ENCODE measurements at regions not wholly inside any gene's neighbourhood (a gene's known extent, or its start where the extent isn't known, plus 50 kb on each side); places are given as distances from the start of the nearest gene placed in this dataset.

- CTCF ChIA-PET = no interaction called here
- Mint-ChIP-seq H3K9me3 (ENCODE audit: low read depth) (no peaks in the 10 kb centered on the region), H3K4me3 (no peak overlapping the region), H3K27me3 (no peaks in the 10 kb centered on the region), H3K36me3 (no peaks in the 10 kb centered on the region), H3K27ac (no peak overlapping the region), H3K4me1 (no peaks in the 10 kb centered on the region)
- no peak for ATAC-seq
- DNase-seq = no peak
Measured at GRCh38 chr4:35106091-35106734, 1138.1 kb downstream of the ARAP2 start.

DNA sequence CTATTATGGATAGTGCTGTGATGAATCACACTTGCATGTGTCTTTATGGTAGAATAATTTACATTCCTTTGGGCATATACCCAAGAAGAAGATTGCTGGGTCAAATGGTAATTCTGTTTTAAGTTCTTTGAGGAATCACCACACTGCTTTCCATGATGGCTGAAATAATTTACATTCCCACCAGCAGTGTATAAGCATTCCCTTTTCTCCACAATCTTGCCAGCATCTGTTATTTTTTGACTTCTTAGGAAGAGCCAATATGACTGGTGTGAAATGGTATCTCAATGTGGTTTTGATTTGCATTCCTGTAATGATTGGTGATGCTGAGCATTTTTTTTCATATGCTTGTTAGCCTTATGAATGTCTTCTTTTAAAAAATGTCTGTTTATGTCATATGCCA is 1120.2 kb downstream of the ARAP2 start:
- H3K27me3 Mint-ChIP-seq = no peaks in the 10 kb centered on the region
- H3K4me1 Mint-ChIP-seq = no peaks in the 10 kb centered on the region
- no peak overlapping the region for H3K4me3 Mint-ChIP-seq
- CTCF ChIA-PET = no interaction called here
- no peak overlapping the region for H3K27ac Mint-ChIP-seq
- H3K36me3 Mint-ChIP-seq = no peaks in the 10 kb centered on the region
- DNase-seq = no peak
- ATAC-seq = no peak
- H3K9me3 Mint-ChIP-seq (ENCODE audit: low read depth) = no peaks in the 10 kb centered on the region

DNA sequence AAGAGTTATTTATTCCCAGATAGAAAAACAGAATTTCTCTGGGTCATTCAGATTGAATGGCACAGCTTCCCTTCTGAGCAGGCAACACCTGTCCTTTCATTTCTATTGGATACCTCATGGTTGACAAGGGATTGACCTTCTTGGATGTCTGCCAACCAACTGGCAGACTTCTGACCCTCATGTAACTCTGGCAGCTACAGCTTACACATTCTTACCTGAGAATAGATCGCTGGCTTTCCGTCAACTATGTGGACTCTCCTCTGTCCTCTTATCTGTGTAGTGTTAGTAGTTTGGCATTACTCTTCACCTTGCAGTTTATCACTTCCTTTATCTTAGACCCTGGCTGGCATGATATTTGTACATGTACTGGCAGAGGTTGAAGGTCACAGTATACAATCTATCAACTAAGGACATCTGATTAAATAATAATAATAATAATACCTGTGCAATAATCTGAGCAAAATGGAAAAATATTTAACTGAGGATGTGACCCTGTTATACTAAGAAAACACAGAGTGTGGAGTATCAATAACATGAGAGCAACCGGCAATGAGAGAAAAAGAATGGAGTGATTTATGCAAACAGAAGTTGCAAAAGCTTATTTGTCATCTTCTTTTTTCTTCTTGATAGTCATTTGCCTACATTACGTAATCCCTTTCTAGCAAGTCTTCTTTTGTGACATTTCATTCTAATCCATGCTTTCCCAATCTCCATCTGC is 1118.2 kb downstream of the ARAP2 start:
- H3K27ac Mint-ChIP-seq = no peak overlapping the region
- H3K9me3 Mint-ChIP-seq (ENCODE audit: low read depth) = no peaks in the 10 kb centered on the region
- DNase-seq (no peak), ATAC-seq (no peak)
- no peak overlapping the region for H3K4me3 Mint-ChIP-seq
- no peaks in the 10 kb centered on the region for H3K36me3 Mint-ChIP-seq
- no peaks in the 10 kb centered on the region for H3K4me1 Mint-ChIP-seq
- H3K27me3 Mint-ChIP-seq = no peaks in the 10 kb centered on the region
- CTCF ChIA-PET = no interaction called here

DNA sequence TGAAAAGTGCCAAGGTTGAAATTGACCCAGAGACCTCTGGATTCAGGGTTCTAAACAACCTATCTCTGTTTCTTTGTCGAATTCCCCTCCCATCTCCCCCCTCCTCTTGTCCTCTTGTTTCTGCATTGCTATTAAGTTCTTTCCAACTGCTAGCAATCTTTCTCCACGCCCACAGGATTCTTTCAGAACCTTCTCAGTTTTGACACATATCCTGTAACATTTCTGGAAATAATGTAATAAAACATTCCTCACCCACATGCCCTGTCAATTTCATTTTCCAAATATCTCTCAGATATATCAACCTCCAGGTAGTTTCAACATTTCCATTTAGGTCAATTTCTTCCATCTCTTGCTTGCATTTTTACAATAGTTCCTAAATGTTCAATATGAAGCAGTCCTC is 1105.9 kb downstream of the ARAP2 start:
- Mint-ChIP-seq H3K4me3 (no peak overlapping the region), H3K27ac (no peak overlapping the region), H3K9me3 (ENCODE audit: low read depth) (no peaks in the 10 kb centered on the region), H3K27me3 (no peaks in the 10 kb centered on the region), H3K4me1 (no peaks in the 10 kb centered on the region), H3K36me3 (no peaks in the 10 kb centered on the region)
- CTCF ChIA-PET = no interaction called here
- DNase-seq (no peak), ATAC-seq (no peak)

DNA sequence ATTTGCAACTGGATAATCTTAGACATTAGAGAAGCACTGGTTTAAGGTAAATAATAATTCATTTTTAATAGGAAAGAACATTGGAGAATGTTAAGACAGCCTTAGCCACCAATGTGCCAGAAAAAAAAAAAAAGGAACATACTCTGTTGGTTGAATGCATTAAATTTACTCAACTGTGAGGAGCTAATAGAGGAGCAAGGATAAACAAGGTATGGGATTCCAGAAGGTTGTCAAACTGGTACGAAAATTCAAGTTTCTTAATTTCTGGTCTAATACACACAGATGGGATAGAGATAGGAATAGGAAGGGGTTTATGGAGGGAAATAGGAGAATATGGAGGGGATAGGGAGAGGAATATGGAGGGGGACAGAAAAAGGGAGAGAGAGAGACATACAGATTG is 1096.6 kb downstream of the ARAP2 start:
- Mint-ChIP-seq H3K9me3 (ENCODE audit: low read depth) (peaks cover 6% of the 10 kb centered on the region), H3K4me3 (no peak overlapping the region), H3K27ac (no peak overlapping the region), H3K4me1 (no peaks in the 10 kb centered on the region), H3K36me3 (no peaks in the 10 kb centered on the region), H3K27me3 (no peaks in the 10 kb centered on the region)
- no peak for ATAC-seq
- no peak for DNase-seq
- CTCF ChIA-PET = no interaction called here

- H3K27ac Mint-ChIP-seq = no peak overlapping the region
- no peaks in the 10 kb centered on the region for H3K27me3 Mint-ChIP-seq
- H3K4me1 Mint-ChIP-seq = no peaks in the 10 kb centered on the region
- no peak for ATAC-seq
- CTCF ChIA-PET = no interaction called here
- H3K36me3 Mint-ChIP-seq = no peaks in the 10 kb centered on the region
- DNase-seq = no peak
- H3K9me3 Mint-ChIP-seq (ENCODE audit: low read depth) = peaks cover 2% of the 10 kb centered on the region
- no peak overlapping the region for H3K4me3 Mint-ChIP-seq
Measured at GRCh38 chr4:35151816-35152572, 1092.3 kb downstream of the ARAP2 start.

DNA sequence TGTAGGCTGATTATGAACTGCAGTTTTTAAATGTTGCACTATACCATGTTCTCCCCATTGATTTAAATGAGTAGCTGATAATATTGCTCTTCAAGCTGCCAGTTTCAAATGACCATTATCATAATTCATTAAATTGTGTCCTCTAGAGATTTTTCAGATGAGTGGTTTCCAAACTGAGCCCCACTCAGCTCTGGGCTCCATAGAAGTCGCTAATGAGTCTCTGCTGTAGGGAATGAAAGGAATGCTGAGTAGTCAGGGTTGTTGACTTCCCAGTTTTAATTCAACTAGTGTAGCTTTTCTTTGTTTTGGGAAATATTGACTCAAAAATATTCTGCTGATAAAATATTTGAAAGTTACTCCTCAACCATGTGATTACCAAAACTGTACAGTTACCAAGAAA is 1081.1 kb downstream of the ARAP2 start:
- no peaks in the 10 kb centered on the region for H3K4me1 Mint-ChIP-seq
- H3K9me3 Mint-ChIP-seq (ENCODE audit: low read depth) = no peaks in the 10 kb centered on the region
- CTCF ChIA-PET = no interaction called here
- no peaks in the 10 kb centered on the region for H3K27me3 Mint-ChIP-seq
- no peaks in the 10 kb centered on the region for H3K36me3 Mint-ChIP-seq
- H3K4me3 Mint-ChIP-seq = no peak overlapping the region
- DNase-seq = no peak
- H3K27ac Mint-ChIP-seq = no peak overlapping the region
- ATAC-seq = no peak

DNA sequence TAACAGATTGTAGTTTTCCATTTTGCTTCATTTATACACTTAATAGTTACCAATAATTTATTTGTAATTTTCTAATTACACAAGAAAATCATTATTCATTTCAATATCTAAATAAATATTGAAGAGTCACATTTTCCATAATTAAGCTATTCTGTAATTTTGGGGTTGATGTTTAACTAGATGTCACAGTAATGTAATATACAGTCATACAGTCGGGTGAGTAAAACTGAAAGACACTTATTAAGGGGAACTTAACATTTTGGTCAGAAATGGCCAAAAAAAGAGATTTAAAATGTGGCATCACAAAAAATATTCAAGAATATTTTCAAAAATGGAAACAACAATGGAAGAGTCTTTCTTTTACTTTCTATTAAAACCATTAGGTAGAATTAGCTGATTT is 1080.3 kb downstream of the ARAP2 start:
- H3K36me3 Mint-ChIP-seq = no peaks in the 10 kb centered on the region
- DNase-seq (no peak), ATAC-seq (no peak)
- no peaks in the 10 kb centered on the region for H3K4me1 Mint-ChIP-seq
- H3K9me3 Mint-ChIP-seq (ENCODE audit: low read depth) = no peaks in the 10 kb centered on the region
- no peak overlapping the region for H3K27ac Mint-ChIP-seq
- H3K4me3 Mint-ChIP-seq = no peak overlapping the region
- H3K27me3 Mint-ChIP-seq = no peaks in the 10 kb centered on the region
- CTCF ChIA-PET = no interaction called here

GRCh38 chr4:35166466-35166865 is 1077.8 kb downstream of the ARAP2 start:
- no peak overlapping the region for H3K27ac Mint-ChIP-seq
- DNase-seq (no peak), ATAC-seq (no peak)
- no peak overlapping the region for H3K4me3 Mint-ChIP-seq
- H3K36me3 Mint-ChIP-seq = no peaks in the 10 kb centered on the region
- CTCF ChIA-PET = no interaction called here
- H3K27me3 Mint-ChIP-seq = no peaks in the 10 kb centered on the region
- H3K4me1 Mint-ChIP-seq = no peaks in the 10 kb centered on the region
- no peaks in the 10 kb centered on the region for H3K9me3 Mint-ChIP-seq (ENCODE audit: low read depth)

DNA sequence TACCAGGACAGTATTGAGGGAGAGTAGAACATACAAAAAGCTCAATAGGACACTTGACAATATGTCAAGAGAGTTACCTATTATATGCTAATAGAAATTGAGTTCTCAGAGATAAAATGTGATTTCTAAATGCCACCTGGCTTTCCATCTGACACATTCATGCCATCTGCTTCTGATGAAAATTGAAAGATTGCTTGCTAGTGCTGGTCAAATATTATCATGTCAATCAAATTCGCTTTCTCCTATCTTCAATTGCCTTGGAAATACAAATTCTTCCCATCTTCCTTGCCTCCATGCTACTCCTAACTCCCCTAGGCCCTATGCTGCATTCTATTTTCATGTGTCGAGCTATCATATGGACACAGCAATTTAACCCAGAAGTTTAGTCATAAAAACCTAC is 1076.9 kb downstream of the ARAP2 start:
- CTCF ChIA-PET = no interaction called here

DNA sequence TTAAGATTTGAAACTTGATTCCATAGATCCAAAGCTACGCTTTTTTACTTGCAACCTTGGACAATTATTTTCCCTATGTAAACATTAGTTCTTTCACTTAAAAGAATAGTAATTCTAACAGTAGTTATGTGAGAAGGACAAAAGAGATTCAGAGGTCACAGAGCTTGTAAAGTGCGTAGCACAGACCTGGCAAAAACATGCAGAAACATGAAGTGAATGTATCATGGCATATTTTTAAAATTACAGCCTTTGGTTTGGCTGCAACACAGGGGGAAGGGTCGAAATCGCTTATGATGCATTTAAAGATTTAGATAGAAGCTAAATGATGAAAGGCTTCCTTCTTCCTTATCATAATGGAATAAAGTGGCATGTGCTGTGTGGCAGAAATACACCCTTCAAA is 1068.8 kb downstream of the ARAP2 start:
- DNase-seq = no peak
- H3K4me1 Mint-ChIP-seq = no peaks in the 10 kb centered on the region
- no peaks in the 10 kb centered on the region for H3K36me3 Mint-ChIP-seq
- H3K27me3 Mint-ChIP-seq = no peaks in the 10 kb centered on the region
- no peak for ATAC-seq
- CTCF ChIA-PET = no interaction called here
- no peaks in the 10 kb centered on the region for H3K9me3 Mint-ChIP-seq (ENCODE audit: low read depth)
- no peak overlapping the region for H3K4me3 Mint-ChIP-seq
- no peak overlapping the region for H3K27ac Mint-ChIP-seq

More for the DNA sequence above, 1076.9 kb downstream of the ARAP2 start:
- Mint-ChIP-seq H3K9me3 (ENCODE audit: low read depth) (no peaks in the 10 kb centered on the region), H3K27me3 (no peaks in the 10 kb centered on the region), H3K36me3 (no peaks in the 10 kb centered on the region), H3K4me1 (no peaks in the 10 kb centered on the region), H3K4me3 (no peak overlapping the region), H3K27ac (no peak overlapping the region)
- ATAC-seq (no peak), DNase-seq (no peak)

DNA sequence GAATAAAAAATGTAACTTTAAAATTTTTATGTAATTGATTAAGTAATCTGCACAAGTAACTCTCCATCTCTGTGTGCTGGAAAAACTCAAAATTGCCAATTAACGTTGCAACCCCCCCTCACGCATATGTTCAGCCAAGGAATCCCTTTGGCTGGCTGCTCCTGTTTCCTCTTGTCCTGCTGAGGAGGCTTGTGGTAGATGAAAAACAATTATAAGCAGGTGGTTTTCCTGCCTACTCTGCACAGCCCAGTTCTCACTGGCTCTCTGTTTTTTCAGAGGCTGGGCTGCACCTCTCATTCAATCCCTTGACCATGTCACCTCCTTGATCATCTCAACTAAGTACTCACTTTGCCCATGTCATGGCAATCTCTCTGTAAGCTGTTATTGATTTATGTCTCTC is 1068.4 kb downstream of the ARAP2 start:
- no peaks in the 10 kb centered on the region for H3K4me1 Mint-ChIP-seq
- H3K27me3 Mint-ChIP-seq = no peaks in the 10 kb centered on the region
- CTCF ChIA-PET = no interaction called here
- no peak overlapping the region for H3K27ac Mint-ChIP-seq
- no peak for DNase-seq
- no peak for ATAC-seq
- no peaks in the 10 kb centered on the region for H3K36me3 Mint-ChIP-seq
- no peaks in the 10 kb centered on the region for H3K9me3 Mint-ChIP-seq (ENCODE audit: low read depth)
- no peak overlapping the region for H3K4me3 Mint-ChIP-seq

DNA sequence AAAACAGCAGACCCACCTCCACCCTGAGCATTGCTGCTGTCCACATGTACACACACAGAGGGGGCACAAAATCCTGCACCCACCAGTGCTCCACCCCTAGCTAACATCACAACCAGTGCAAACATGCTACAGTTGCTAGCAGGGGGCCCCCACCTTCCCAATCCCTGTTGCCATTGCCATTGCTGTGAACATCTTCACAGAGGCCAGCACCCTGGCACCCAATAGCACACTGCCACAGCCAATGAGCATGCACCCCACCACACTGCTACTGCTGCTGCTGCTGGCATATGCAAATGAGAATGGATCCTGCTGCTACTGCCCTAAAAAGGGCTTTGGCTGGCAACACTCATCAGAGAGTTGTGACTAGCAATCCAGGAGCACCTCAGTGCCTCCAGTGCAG is 1061.9 kb downstream of the ARAP2 start:
- Mint-ChIP-seq H3K36me3 (no peaks in the 10 kb centered on the region), H3K9me3 (ENCODE audit: low read depth) (peaks cover 2% of the 10 kb centered on the region), H3K27ac (no peak overlapping the region), H3K27me3 (no peaks in the 10 kb centered on the region), H3K4me1 (no peaks in the 10 kb centered on the region), H3K4me3 (no peak overlapping the region)
- ATAC-seq = no peak
- no peak for DNase-seq
- CTCF ChIA-PET = no interaction called here

- H3K9me3 Mint-ChIP-seq (ENCODE audit: low read depth) = no peaks in the 10 kb centered on the region
- H3K27me3 Mint-ChIP-seq = no peaks in the 10 kb centered on the region
- H3K4me1 Mint-ChIP-seq = no peaks in the 10 kb centered on the region
- no peak overlapping the region for H3K27ac Mint-ChIP-seq
- CTCF ChIA-PET = no interaction called here
- H3K4me3 Mint-ChIP-seq = no peak overlapping the region
- H3K36me3 Mint-ChIP-seq = no peaks in the 10 kb centered on the region
- no peak for DNase-seq
- no peak for ATAC-seq
Measured at GRCh38 chr4:35189988-35190613, 1054.2 kb downstream of the ARAP2 start.
